ENCODE measurements at regions not wholly inside any gene's neighbourhood (a gene's known extent, or its start where the extent isn't known, plus 50 kb on each side); places are given as distances from the start of the nearest gene placed in this dataset.
"Not testable (repeated sequence)": the region's sequence is repeated elsewhere in the genome, so short reads cannot be mapped to it uniquely, and the experiment has no call there.

- Histone ChIP-seq H2BK120ac (ENCODE audit: low read depth, low read length) (no peak overlapping the region), H3K4me1 (ENCODE audit: control insufficient read depth in 2 of 2, insufficient read depth in 1 of 2, low read depth in 1 of 2, low read length in 2 of 2) (no peaks in the 10 kb centered on the region), H2BK15ac (ENCODE audit: low read length) (no peak overlapping the region), H3K4me3 (ENCODE audit: low read length in 2 of 2) (no peak overlapping the region), H3K14ac (ENCODE audit: low read length) (no peak overlapping the region), H2BK12ac (ENCODE audit: low read length) (no peak overlapping the region), H3K18ac (ENCODE audit: low read length) (no peak overlapping the region), H3K4me2 (ENCODE audit: insufficient read depth, low read length, poor library complexity, severe bottlenecking) (no peak overlapping the region), H2AFZ (ENCODE audit: low read length) (no peak overlapping the region), H3K9ac (ENCODE audit: low read depth, low read length, poor library complexity) (no peak overlapping the region), H3K36me3 (replicated peaks in 1 of 2; ENCODE audit: control insufficient read depth in 2 of 2, insufficient read depth in 2 of 2, low read length in 2 of 2) (no peaks in the 10 kb centered on the region), H3K79me1 (ENCODE audit: low read depth, low read length) (no peaks in the 10 kb centered on the region), H3K4ac (ENCODE audit: low read length) (no peak overlapping the region), H3K23ac (ENCODE audit: low read depth, low read length, poor library complexity) (no peak overlapping the region), H3K9me3 (replicated peaks in 1 of 2; ENCODE audit: control insufficient read depth in 2 of 2, insufficient read depth in 1 of 2, low read depth in 1 of 2, low read length in 2 of 2) (no peaks in the 10 kb centered on the region), H3K27ac (replicated peaks; ENCODE audit: low read length) (no peak overlapping the region), H3K27me3 (ENCODE audit: control insufficient read depth in 3 of 3, insufficient read depth in 3 of 3, low read depth in 1 of 3, low read length in 3 of 3) (no peaks in the 10 kb centered on the region), H2BK5ac (ENCODE audit: low read length) (no peak overlapping the region), H4K91ac (ENCODE audit: low read depth, low read length, poor library complexity) (no peak overlapping the region), H2AK5ac (ENCODE audit: low read depth, low read length) (no peak overlapping the region), H4K8ac (ENCODE audit: low read depth, low read length) (no peak overlapping the region)
- WGBS, 2 donors (ENCODE audit: extremely low coverage in 2 of 2, insufficient read length in 2 of 2, insufficient replicate concordance in 1 of 2): no CpG with 5 or more reads among the region's 5 CpGs
- no peak for DNase-seq (ENCODE audit: low spot score)
These were observed 155.9 kb upstream of the SPRY2 start for GRCh38 chr13:80496721-80497397.

- not testable (repeated sequence) for DNase-seq (ENCODE audit: low spot score); H3K4me2 ChIP-seq (ENCODE audit: insufficient read depth, low read length, poor library complexity, severe bottlenecking); H3K9me3 ChIP-seq (replicated peaks in 1 of 2; ENCODE audit: control insufficient read depth in 2 of 2, insufficient read depth in 1 of 2, low read depth in 1 of 2, low read length in 2 of 2); H2BK120ac ChIP-seq (ENCODE audit: low read depth, low read length); H2BK15ac ChIP-seq (ENCODE audit: low read length); H3K27ac ChIP-seq (replicated peaks; ENCODE audit: low read length); H3K79me1 ChIP-seq (ENCODE audit: low read depth, low read length); H3K27me3 ChIP-seq (ENCODE audit: control insufficient read depth in 3 of 3, insufficient read depth in 3 of 3, low read depth in 1 of 3, low read length in 3 of 3); H2AK5ac ChIP-seq (ENCODE audit: low read depth, low read length); H3K14ac ChIP-seq (ENCODE audit: low read length); H3K18ac ChIP-seq (ENCODE audit: low read length); H3K4me3 ChIP-seq (ENCODE audit: low read length in 2 of 2); H2BK12ac ChIP-seq (ENCODE audit: low read length); H3K4me1 ChIP-seq (ENCODE audit: control insufficient read depth in 2 of 2, insufficient read depth in 1 of 2, low read depth in 1 of 2, low read length in 2 of 2); H4K91ac ChIP-seq (ENCODE audit: low read depth, low read length, poor library complexity); H3K36me3 ChIP-seq (replicated peaks in 1 of 2; ENCODE audit: control insufficient read depth in 2 of 2, insufficient read depth in 2 of 2, low read length in 2 of 2); H2BK5ac ChIP-seq (ENCODE audit: low read length); H2AFZ ChIP-seq (ENCODE audit: low read length); H3K9ac ChIP-seq (ENCODE audit: low read depth, low read length, poor library complexity); H3K23ac ChIP-seq (ENCODE audit: low read depth, low read length, poor library complexity); H3K4ac ChIP-seq (ENCODE audit: low read length); H4K8ac ChIP-seq (ENCODE audit: low read depth, low read length)
- no CpG with 5 or more reads among the region's 36 CpGs for WGBS, 2 donors (ENCODE audit: extremely low coverage in 2 of 2, insufficient read length in 2 of 2, insufficient replicate concordance in 1 of 2)
These were observed 149.6 kb upstream of the SPRY2 start for GRCh38 chr13:80490491-80490943.

- H3K79me1 ChIP-seq (ENCODE audit: low read depth, low read length): no peaks in the 10 kb centered on the region
- no peak overlapping the region for H2BK5ac ChIP-seq (ENCODE audit: low read length)
- H3K9ac ChIP-seq (ENCODE audit: low read depth, low read length, poor library complexity): no peak overlapping the region
- H3K9me3 ChIP-seq (replicated peaks in 1 of 2; ENCODE audit: control insufficient read depth in 2 of 2, insufficient read depth in 1 of 2, low read depth in 1 of 2, low read length in 2 of 2): peaks cover 0 to 2% of the 10 kb centered on the region in 2 donors
- H4K8ac ChIP-seq (ENCODE audit: low read depth, low read length): no peak overlapping the region
- H2BK120ac ChIP-seq (ENCODE audit: low read depth, low read length): no peak overlapping the region
- no peak overlapping the region for H3K4me3 ChIP-seq (ENCODE audit: low read length in 2 of 2)
- no peak overlapping the region for H3K14ac ChIP-seq (ENCODE audit: low read length)
- H3K4ac ChIP-seq (ENCODE audit: low read length): no peak overlapping the region
- no CpG with 5 or more reads among the region's 3 CpGs for WGBS, 2 donors (ENCODE audit: extremely low coverage in 2 of 2, insufficient read length in 2 of 2, insufficient replicate concordance in 1 of 2)
- H4K91ac ChIP-seq (ENCODE audit: low read depth, low read length, poor library complexity): no peak overlapping the region
- no peak overlapping the region for H3K27ac ChIP-seq (replicated peaks; ENCODE audit: low read length)
- no peaks in the 10 kb centered on the region for H3K27me3 ChIP-seq (ENCODE audit: control insufficient read depth in 3 of 3, insufficient read depth in 3 of 3, low read depth in 1 of 3, low read length in 3 of 3)
- H3K4me2 ChIP-seq (ENCODE audit: insufficient read depth, low read length, poor library complexity, severe bottlenecking): no peak overlapping the region
- H3K23ac ChIP-seq (ENCODE audit: low read depth, low read length, poor library complexity): no peak overlapping the region
- H2AFZ ChIP-seq (ENCODE audit: low read length): no peak overlapping the region
- DNase-seq (ENCODE audit: low spot score): no peak
- no peak overlapping the region for H2AK5ac ChIP-seq (ENCODE audit: low read depth, low read length)
- H2BK15ac ChIP-seq (ENCODE audit: low read length): no peak overlapping the region
- H3K4me1 ChIP-seq (ENCODE audit: control insufficient read depth in 2 of 2, insufficient read depth in 1 of 2, low read depth in 1 of 2, low read length in 2 of 2): peaks cover 1 to 5% of the 10 kb centered on the region in 2 donors
- no peak overlapping the region for H3K18ac ChIP-seq (ENCODE audit: low read length)
- H2BK12ac ChIP-seq (ENCODE audit: low read length): no peak overlapping the region
- no peaks in the 10 kb centered on the region for H3K36me3 ChIP-seq (replicated peaks in 1 of 2; ENCODE audit: control insufficient read depth in 2 of 2, insufficient read depth in 2 of 2, low read length in 2 of 2)
These were observed 145.5 kb upstream of the SPRY2 start for GRCh38 chr13:80486402-80486801.

GRCh38 chr13:80483157-80483556, 142.2 kb upstream of the SPRY2 start:
- no CpG with 5 or more reads among the region's 1 CpG for WGBS, 2 donors (ENCODE audit: extremely low coverage in 2 of 2, insufficient read length in 2 of 2, insufficient replicate concordance in 1 of 2)
- Histone ChIP-seq H3K4me2 (ENCODE audit: insufficient read depth, low read length, poor library complexity, severe bottlenecking) (no peak overlapping the region), H3K27ac (replicated peaks; ENCODE audit: low read length) (no peak overlapping the region), H3K9me3 (replicated peaks in 1 of 2; ENCODE audit: control insufficient read depth in 2 of 2, insufficient read depth in 1 of 2, low read depth in 1 of 2, low read length in 2 of 2) (peaks cover 0 to 2% of the 10 kb centered on the region in 2 donors), H2AK5ac (ENCODE audit: low read depth, low read length) (no peak overlapping the region), H4K91ac (ENCODE audit: low read depth, low read length, poor library complexity) (no peak overlapping the region), H2BK15ac (ENCODE audit: low read length) (no peak overlapping the region), H3K9ac (ENCODE audit: low read depth, low read length, poor library complexity) (no peak overlapping the region), H4K8ac (ENCODE audit: low read depth, low read length) (no peak overlapping the region), H3K79me1 (ENCODE audit: low read depth, low read length) (no peaks in the 10 kb centered on the region), H3K4me3 (ENCODE audit: low read length in 2 of 2) (no peak overlapping the region), H3K4ac (ENCODE audit: low read length) (no peak overlapping the region), H3K4me1 (ENCODE audit: control insufficient read depth in 2 of 2, insufficient read depth in 1 of 2, low read depth in 1 of 2, low read length in 2 of 2) (peaks cover 1 to 5% of the 10 kb centered on the region in 2 donors), H2BK5ac (ENCODE audit: low read length) (no peak overlapping the region), H2BK12ac (ENCODE audit: low read length) (no peak overlapping the region), H3K27me3 (ENCODE audit: control insufficient read depth in 3 of 3, insufficient read depth in 3 of 3, low read depth in 1 of 3, low read length in 3 of 3) (peaks cover 0 to 2% (median 0%) of the 10 kb centered on the region in 3 experiments), H2BK120ac (ENCODE audit: low read depth, low read length) (no peak overlapping the region), H3K23ac (ENCODE audit: low read depth, low read length, poor library complexity) (no peak overlapping the region), H3K36me3 (replicated peaks in 1 of 2; ENCODE audit: control insufficient read depth in 2 of 2, insufficient read depth in 2 of 2, low read length in 2 of 2) (no peaks in the 10 kb centered on the region), H2AFZ (ENCODE audit: low read length) (no peak overlapping the region), H3K18ac (ENCODE audit: low read length) (no peak overlapping the region), H3K14ac (ENCODE audit: low read length) (no peak overlapping the region)
- DNase-seq (ENCODE audit: low spot score): no peak

Measured in neuronal stem cell (in vitro differentiated cells).